ENCODE measurements at regions not wholly inside any gene's neighbourhood (a gene's known extent, or its start where the extent isn't known, plus 50 kb on each side); places are given as distances from the start of the nearest gene placed in this dataset.

- TF ChIP-seq EZH2 (IDR thresholded peaks at IDR 0.05; ENCODE audit: low read length, missing control alignments) (no peak), CTCF (conservative IDR thresholded peaks at IDR 0.05 in 1 of 2, IDR thresholded peaks at IDR 0.05 in 1 of 2; ENCODE audit: low read depth in 1 of 2, low read length in 2 of 2) (no peak)
Observed at GRCh38 chrX:110536816-110537215, 178.2 kb downstream of the RTL9 start.

Measured in fibroblast of lung (primary cell).